Parathyroid adenoma (tissue), 2 donors: ENCODE measurements at regions not wholly inside any gene's neighbourhood (a gene's known extent, or its start where the extent isn't known, plus 50 kb on each side); places are given as distances from the start of the nearest gene placed in this dataset.
"Not testable (repeated sequence)": the region's sequence is repeated elsewhere in the genome, so short reads cannot be mapped to it uniquely, and the experiment has no call there.

Source experiments
- H2AFZ ChIP-seq: fragments of 300-600 bp; sonication (generic); one replicate; pipeline ENCODE4 v1.7.0; 2017; ENCODE audit warnings: antibody characterized with exemption, mild to moderate bottlenecking
- H3K27ac ChIP-seq: fragments of 300-600 bp; sonication (generic); one replicate; pipeline ENCODE4 v1.7.0; 2017
- H3K27me3 ChIP-seq: fragments of 300-600 bp; sonication (generic); one replicate; pipeline ENCODE4 v1.7.0; 2017; ENCODE audit warnings: low read length; ENCODE audit not compliant: control insufficient read depth, insufficient read depth
- H3K36me3 ChIP-seq: fragments of 300-600 bp; sonication (generic); one replicate; pipeline ENCODE4 v1.7.0; 2017; ENCODE audit warnings: low read length; ENCODE audit not compliant: control insufficient read depth, insufficient read depth
- H3K4me1 ChIP-seq: fragments of 300-600 bp; sonication (generic); one replicate; pipeline ENCODE4 v1.7.0; 2017; ENCODE audit warnings: control low read depth
- H3K4me2 ChIP-seq: fragments of 300-600 bp; sonication (generic); one replicate; pipeline ENCODE4 v1.7.0; 2017; ENCODE audit warnings: low read length
- H3K4me3 ChIP-seq: fragments of 300-600 bp; sonication (generic); one replicate; pipeline ENCODE4 v1.7.0; 2017; ENCODE audit warnings: low read depth, low read length
- H3K79me2 ChIP-seq: fragments of 300-600 bp; sonication (generic); one replicate; pipeline ENCODE4 v1.7.0; 2017; ENCODE audit warnings: control low read depth
- H3K9ac ChIP-seq: fragments of 300-600 bp; sonication (generic); one replicate; pipeline ENCODE4 v1.7.0; 2017; ENCODE audit warnings: mild to moderate bottlenecking
- H3K9me3 ChIP-seq: fragments of 300-600 bp; sonication (generic); one replicate; pipeline ENCODE4 v1.7.0; 2017; ENCODE audit warnings: low read length; ENCODE audit not compliant: control insufficient read depth
- TF ChIP-seq, protein P1 (sequence below): fragments of 300-600 bp; sonication (generic); IDR thresholded peaks from one replicate; pipeline ENCODE4 v1.7.0; 2017; ENCODE audit warnings: antibody characterized with exemption, mild to moderate bottlenecking
- donor health status: primary hyperparathyroidism.

GRCh38 chr4:64670647-64671046 lies 261.4 kb upstream of the TECRL start:
- Histone ChIP-seq H3K4me2 (no peak overlapping the region), H3K27ac (no peak overlapping the region), H3K4me3 (no peak overlapping the region), H3K27me3 (no peaks in the 10 kb centered on the region), H3K36me3 (no peaks in the 10 kb centered on the region), H3K9me3 (no peaks in the 10 kb centered on the region), H3K9ac (no peak overlapping the region), H2AFZ (no peak overlapping the region), H3K79me2 (no peaks in the 10 kb centered on the region), H3K4me1 (no peaks in the 10 kb centered on the region)
- TF ChIP-seq, protein P1, sequence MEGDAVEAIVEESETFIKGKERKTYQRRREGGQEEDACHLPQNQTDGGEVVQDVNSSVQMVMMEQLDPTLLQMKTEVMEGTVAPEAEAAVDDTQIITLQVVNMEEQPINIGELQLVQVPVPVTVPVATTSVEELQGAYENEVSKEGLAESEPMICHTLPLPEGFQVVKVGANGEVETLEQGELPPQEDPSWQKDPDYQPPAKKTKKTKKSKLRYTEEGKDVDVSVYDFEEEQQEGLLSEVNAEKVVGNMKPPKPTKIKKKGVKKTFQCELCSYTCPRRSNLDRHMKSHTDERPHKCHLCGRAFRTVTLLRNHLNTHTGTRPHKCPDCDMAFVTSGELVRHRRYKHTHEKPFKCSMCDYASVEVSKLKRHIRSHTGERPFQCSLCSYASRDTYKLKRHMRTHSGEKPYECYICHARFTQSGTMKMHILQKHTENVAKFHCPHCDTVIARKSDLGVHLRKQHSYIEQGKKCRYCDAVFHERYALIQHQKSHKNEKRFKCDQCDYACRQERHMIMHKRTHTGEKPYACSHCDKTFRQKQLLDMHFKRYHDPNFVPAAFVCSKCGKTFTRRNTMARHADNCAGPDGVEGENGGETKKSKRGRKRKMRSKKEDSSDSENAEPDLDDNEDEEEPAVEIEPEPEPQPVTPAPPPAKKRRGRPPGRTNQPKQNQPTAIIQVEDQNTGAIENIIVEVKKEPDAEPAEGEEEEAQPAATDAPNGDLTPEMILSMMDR: no peak

DNA sequence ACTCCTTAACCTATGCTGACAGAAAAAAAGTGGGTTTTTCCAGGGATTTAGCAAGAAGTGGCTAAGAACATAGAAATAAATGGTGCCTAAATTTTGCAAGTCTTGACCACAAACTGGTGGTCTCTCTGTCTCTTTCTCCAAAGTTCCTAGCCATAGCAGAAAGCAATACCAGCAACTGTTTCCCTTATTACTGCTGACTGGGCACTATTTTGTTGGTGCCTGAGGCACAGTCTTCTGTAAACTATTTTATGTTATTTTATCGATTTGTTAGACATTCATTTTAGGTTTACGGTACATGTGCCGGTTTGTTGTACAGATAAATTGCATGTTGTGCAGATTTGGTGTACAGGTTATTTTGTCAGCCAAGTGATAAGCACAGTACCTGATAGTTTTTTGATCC lies 234.6 kb upstream of the TECRL start:
- H3K4me1 ChIP-seq: no peaks in the 10 kb centered on the region
- no peak overlapping the region for H3K4me3 ChIP-seq
- H3K27me3 ChIP-seq: no peaks in the 10 kb centered on the region
- H3K36me3 ChIP-seq: no peaks in the 10 kb centered on the region
- TF ChIP-seq, protein P1: no peak
- H3K79me2 ChIP-seq: no peaks in the 10 kb centered on the region
- no peaks in the 10 kb centered on the region for H3K9me3 ChIP-seq
- no peak overlapping the region for H3K9ac ChIP-seq
- H3K27ac ChIP-seq: no peak overlapping the region
- no peak overlapping the region for H2AFZ ChIP-seq
- H3K4me2 ChIP-seq: no peak overlapping the region

GRCh38 chr4:64642936-64643335 lies 233.7 kb upstream of the TECRL start:
- no peaks in the 10 kb centered on the region for H3K36me3 ChIP-seq
- no peaks in the 10 kb centered on the region for H3K4me1 ChIP-seq
- no peak overlapping the region for H3K9ac ChIP-seq
- H2AFZ ChIP-seq: no peak overlapping the region
- H3K79me2 ChIP-seq: no peaks in the 10 kb centered on the region
- no peak overlapping the region for H3K27ac ChIP-seq
- TF ChIP-seq, protein P1: no peak
- no peak overlapping the region for H3K4me3 ChIP-seq
- H3K4me2 ChIP-seq: no peak overlapping the region
- H3K9me3 ChIP-seq: no peaks in the 10 kb centered on the region
- no peaks in the 10 kb centered on the region for H3K27me3 ChIP-seq

DNA sequence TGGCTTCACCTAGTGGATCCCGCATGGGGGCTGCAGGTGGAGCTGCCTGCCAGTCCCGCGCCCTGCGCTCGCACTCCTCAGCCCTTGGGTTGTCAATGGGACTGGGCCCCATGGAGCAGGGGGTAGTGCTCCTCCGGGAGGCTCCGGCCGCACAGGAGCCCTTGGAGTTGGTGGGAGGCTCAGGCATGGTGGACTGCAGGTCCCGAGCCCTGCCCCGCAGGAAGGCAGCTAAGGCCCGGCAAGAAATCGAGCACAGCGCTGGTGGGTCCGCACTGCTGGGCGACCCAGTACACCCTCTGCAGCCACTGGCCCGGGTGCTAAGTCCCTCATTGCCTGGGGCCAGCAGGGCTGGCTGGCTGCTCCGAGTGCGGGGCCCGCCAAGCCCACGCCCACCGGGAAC lies 231.2 kb upstream of the TECRL start:
- not testable (repeated sequence) for H3K27me3 ChIP-seq, H3K36me3 ChIP-seq, H3K9ac ChIP-seq, H3K79me2 ChIP-seq, H3K4me3 ChIP-seq, H3K9me3 ChIP-seq, H3K27ac ChIP-seq, H3K4me1 ChIP-seq, H3K4me2 ChIP-seq, H2AFZ ChIP-seq

DNA sequence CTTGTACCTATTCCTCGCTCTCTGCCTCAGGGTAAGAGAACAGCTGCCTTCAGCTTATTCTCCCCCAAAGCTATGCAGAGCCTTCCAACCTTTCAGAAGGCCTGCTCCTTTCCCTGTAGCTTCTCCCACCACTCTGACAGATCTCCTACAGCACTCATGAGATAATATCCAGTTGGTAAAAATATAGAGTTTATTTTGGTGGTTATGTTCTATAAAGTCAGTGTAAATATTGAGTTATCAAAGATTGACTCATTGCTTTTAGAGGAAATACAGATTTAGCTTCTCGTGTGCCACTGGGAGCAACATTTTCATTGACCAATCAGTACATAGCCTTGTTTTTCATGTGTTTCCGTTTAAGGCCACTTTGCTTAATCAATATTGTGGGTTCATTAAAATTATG lies 216.2 kb upstream of the TECRL start:
- Histone ChIP-seq H3K4me2 (no peak overlapping the region), H3K4me1 (no peaks in the 10 kb centered on the region), H3K9ac (no peak overlapping the region), H3K27me3 (no peaks in the 10 kb centered on the region), H3K9me3 (no peaks in the 10 kb centered on the region), H3K79me2 (no peaks in the 10 kb centered on the region), H3K36me3 (no peaks in the 10 kb centered on the region), H2AFZ (no peak overlapping the region), H3K4me3 (no peak overlapping the region), H3K27ac (no peak overlapping the region)
- TF ChIP-seq, protein P1: no peak
